ENCODE measurements at regions not wholly inside any gene's neighbourhood (a gene's known extent, or its start where the extent isn't known, plus 50 kb on each side); places are given as distances from the start of the nearest gene placed in this dataset.

- DNase-seq (ENCODE audit: low read depth in 1 of 2, low spot score in 1 of 2): no peak
Measured at GRCh38 chr2:150909613-150910012, 352.1 kb downstream of the RBM43 start.

GRCh38 chr2:150909090-150909489 lies 352.6 kb downstream of the RBM43 start:
- no peak for DNase-seq (ENCODE audit: low read depth in 1 of 2, low spot score in 1 of 2)

GRCh38 chr2:150907466-150907865 lies 354.2 kb downstream of the RBM43 start:
- DNase-seq (ENCODE audit: low read depth in 1 of 2, low spot score in 1 of 2): no peak

- no peak for DNase-seq (ENCODE audit: low read depth in 1 of 2, low spot score in 1 of 2)
Measured at GRCh38 chr2:150903461-150903860, 358.2 kb downstream of the RBM43 start.

GRCh38 chr2:150903055-150903454 lies 358.6 kb downstream of the RBM43 start:
- no peak for DNase-seq (ENCODE audit: low read depth in 1 of 2, low spot score in 1 of 2)

- no peak for DNase-seq (ENCODE audit: low read depth in 1 of 2, low spot score in 1 of 2)
Measured at GRCh38 chr2:150900913-150901312, 360.8 kb downstream of the RBM43 start.

- no peak for DNase-seq (ENCODE audit: low read depth in 1 of 2, low spot score in 1 of 2)
Measured at GRCh38 chr2:150895968-150896367, 365.7 kb downstream of the RBM43 start.

GRCh38 chr2:150889141-150889540 lies 372.5 kb downstream of the RBM43 start:
- DNase-seq (ENCODE audit: low read depth in 1 of 2, low spot score in 1 of 2): no peak

GRCh38 chr2:150888337-150888736 lies 373.3 kb downstream of the RBM43 start:
- DNase-seq (ENCODE audit: low read depth in 1 of 2, low spot score in 1 of 2): no peak

GRCh38 chr2:150887926-150888325 lies 373.7 kb downstream of the RBM43 start:
- DNase-seq (ENCODE audit: low read depth in 1 of 2, low spot score in 1 of 2): no peak

GRCh38 chr2:150885774-150886386 lies 375.8 kb downstream of the RBM43 start:
- no peak for DNase-seq (ENCODE audit: low read depth in 1 of 2, low spot score in 1 of 2)

- no peak for DNase-seq (ENCODE audit: low read depth in 1 of 2, low spot score in 1 of 2)
Measured at GRCh38 chr2:150885236-150885635, 376.4 kb downstream of the RBM43 start.

- DNase-seq (ENCODE audit: low read depth in 1 of 2, low spot score in 1 of 2): no peak
Measured at GRCh38 chr2:150883613-150883895, 378.1 kb downstream of the RBM43 start.

- DNase-seq (ENCODE audit: low read depth in 1 of 2, low spot score in 1 of 2): no peak
Measured at GRCh38 chr2:150882751-150883612, 378.7 kb downstream of the RBM43 start.

- DNase-seq (ENCODE audit: low read depth in 1 of 2, low spot score in 1 of 2): no peak
Measured at GRCh38 chr2:150880986-150881385, 380.7 kb downstream of the RBM43 start.

GRCh38 chr2:150878356-150878755 lies 383.3 kb downstream of the RBM43 start:
- DNase-seq (ENCODE audit: low read depth in 1 of 2, low spot score in 1 of 2): no peak

- no peak for DNase-seq (ENCODE audit: low read depth in 1 of 2, low spot score in 1 of 2)
Measured at GRCh38 chr2:150876251-150876950, 385.3 kb downstream of the RBM43 start.

GRCh38 chr2:150873396-150873772 lies 385.9 kb upstream of the RND3 start:
- no peak for DNase-seq (ENCODE audit: low read depth in 1 of 2, low spot score in 1 of 2)

GRCh38 chr2:150872756-150873395 lies 385.4 kb upstream of the RND3 start:
- DNase-seq (ENCODE audit: low read depth in 1 of 2, low spot score in 1 of 2): no peak

- DNase-seq (ENCODE audit: low read depth in 1 of 2, low spot score in 1 of 2): no peak
Measured at GRCh38 chr2:150866431-150866830, 379.0 kb upstream of the RND3 start.

GRCh38 chr2:150863691-150864090 lies 376.2 kb upstream of the RND3 start:
- DNase-seq (ENCODE audit: low read depth in 1 of 2, low spot score in 1 of 2): no peak

GRCh38 chr2:150860301-150860700 lies 372.8 kb upstream of the RND3 start:
- DNase-seq (ENCODE audit: low read depth in 1 of 2, low spot score in 1 of 2): no peak

All from activated CD4-positive, alpha-beta T cell treated with anti-CD3 and anti-CD28 coated beads, Interleukin-2, amount 50 U/mL, for 24 hours (primary cell).